T-cell (primary cell): ENCODE measurements at regions not wholly inside any gene's neighbourhood (a gene's known extent, or its start where the extent isn't known, plus 50 kb on each side); places are given as distances from the start of the nearest gene placed in this dataset.

Experiments
- ATAC-seq, 4 experiments: fragments of 200-7000 bp in 3 of 4; fragments of 150-1000 bp in 1 of 4; cut with Tn5 transposase; replicated peaks in 1 of 4; 1 replicate in 3 of 4; 2 replicates in 1 of 4; pipeline ENCODE4 v1.10.0; 2021; ENCODE audit warnings: moderate library complexity in 3 of 4, mild to moderate bottlenecking in 2 of 4, moderate number of reproducible peaks in 1 of 4
- CTCF ChIA-PET, 2 donors: fragments of 300-600 bp; sonication (Branson Sonifier 250); formaldehyde crosslinking; loops; one replicate each; lab custom pipeline; 2022; ENCODE audit warnings: antibody characterized with exemption in 2 of 2; lab: Charles Lee
- POLR2A ChIA-PET, 2 donors: fragments of 300-600 bp; sonication (Branson Sonifier 250); formaldehyde crosslinking; loops; one replicate each; lab custom pipeline; 2022; ENCODE audit warnings: antibody characterized with exemption in 2 of 2; lab: Charles Lee
- DNase-seq, 35 experiments: peaks; one replicate each; pipeline versions ENCODE4 v3.0.0 to v3.0.0-alpha.2; 2013 to 2023
- H3K27ac ChIP-seq: one replicate; pipeline ENCODE4 v1.5.1; 2013; ENCODE audit warnings: low read length
- H3K27me3 ChIP-seq, 2 experiments: replicated peaks in 1 of 2; 1 replicate in 1 of 2; 2 replicates in 1 of 2; pipeline versions ENCODE4 v1.6.1 to v1.7.0; 2013; ENCODE audit warnings: low read length in 1 of 2, mixed read lengths in 1 of 2; ENCODE audit not compliant: control insufficient read depth in 2 of 2, insufficient read depth in 2 of 2; ENCODE audit errors: extremely low read depth in 1 of 2
- H3K36me3 ChIP-seq, 2 donors: 1 replicate in 1 of 2; 2 replicates in 1 of 2; pipeline versions ENCODE4 v1.6.1 to v1.7.0; 2013; ENCODE audit warnings: low read length in 1 of 2; ENCODE audit not compliant: control insufficient read depth in 2 of 2, insufficient read depth in 1 of 2; ENCODE audit errors: extremely low read depth in 1 of 2
- H3K4me1 ChIP-seq, 2 experiments: 1 replicate in 1 of 2; 2 replicates in 1 of 2; pipeline versions ENCODE4 v1.6.1 to v1.7.0; 2013; ENCODE audit warnings: low read length in 2 of 2, mixed read lengths in 1 of 2; ENCODE audit not compliant: insufficient read depth in 2 of 2, control insufficient read depth in 1 of 2; ENCODE audit errors: extremely low read depth in 1 of 2
- H3K4me3 ChIP-seq, 2 donors: 1 replicate in 1 of 2; 2 replicates in 1 of 2; pipeline versions ENCODE4 v1.5.1 to v1.7.0; 2013; ENCODE audit warnings: mild to moderate bottlenecking in 2 of 2, low read length in 1 of 2, moderate library complexity in 1 of 2; ENCODE audit not compliant: control insufficient read depth in 1 of 2; ENCODE audit errors: extremely low read depth in 1 of 2
- H3K9me3 ChIP-seq: 2 replicates; pipeline ENCODE4 v1.7.0; 2013
- H3K27ac Mint-ChIP-seq, 2 donors: one replicate each; pipeline ENCODE4 v1.8.0; 2020 to 2021; ENCODE audit warnings: mild to moderate bottlenecking in 2 of 2, mixed read lengths in 2 of 2
- H3K27me3 Mint-ChIP-seq, 2 donors: one replicate each; pipeline ENCODE4 v1.8.0; 2021 to 2022; ENCODE audit warnings: mixed read lengths in 2 of 2
- H3K36me3 Mint-ChIP-seq: one replicate; pipeline ENCODE4 v1.8.0; 2021; ENCODE audit warnings: mixed read lengths
- H3K4me1 Mint-ChIP-seq, 3 donors: one replicate each; pipeline ENCODE4 v1.8.0; 2020 to 2022; ENCODE audit warnings: mixed read lengths in 3 of 3, mild to moderate bottlenecking in 1 of 3
- H3K4me3 Mint-ChIP-seq, 3 donors: one replicate each; pipeline ENCODE4 v1.8.0; 2020 to 2022; ENCODE audit warnings: mild to moderate bottlenecking in 3 of 3, mixed read lengths in 3 of 3, moderate library complexity in 3 of 3
- H3K9me3 Mint-ChIP-seq, 3 donors: one replicate each; pipeline ENCODE4 v1.8.0; 2020 to 2022; ENCODE audit warnings: mixed read lengths in 3 of 3
- WGBS: methylation state at CpG from one replicate; pipeline ENCODE4 v1.1.5; 2013; ENCODE audit warnings: missing lambda C conversion rate; ENCODE audit not compliant: insufficient coverage; 5-methylcytosine and 5-hydroxymethylcytosine counted together

DNA sequence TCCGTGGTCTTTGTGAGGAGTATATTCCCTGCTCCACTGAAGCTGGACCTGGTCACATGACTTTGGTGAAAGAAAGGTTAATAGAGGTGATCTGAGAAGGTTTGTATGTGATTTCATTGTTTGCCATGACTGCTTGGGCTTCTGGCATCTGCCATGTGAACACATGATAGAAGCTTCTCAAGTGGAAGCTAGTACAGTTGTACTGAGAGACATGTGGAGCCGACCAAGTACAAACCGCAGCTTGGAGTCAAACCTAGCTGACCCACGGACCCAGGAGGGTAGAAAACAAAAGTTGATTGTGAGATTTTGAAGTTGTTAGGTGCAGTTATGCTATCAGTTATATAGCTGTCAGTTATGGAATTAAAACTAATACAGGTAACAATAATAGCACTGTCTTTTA lies 140.4 kb downstream of the CARTPT start:
- CTCF ChIA-PET = interaction anchor here (0.5 to 0.7 kb wide), 2 partner anchors 45 to 74 kb away, joined by 3 to 4 read pairs; no protein-coding TSS in a partner anchor
- Histone ChIP-seq H3K9me3 (no peaks in the 10 kb centered on the region), H3K27ac (no peak overlapping the region), H3K4me3 (no peak overlapping the region), H3K36me3 (no peaks in the 10 kb centered on the region), H3K27me3 (peaks cover 0 to 8% of the 10 kb centered on the region in 2 experiments), H3K4me1 (no peaks in the 10 kb centered on the region)
- Mint-ChIP-seq H3K4me1 (no peaks in the 10 kb centered on the region), H3K27me3 (peaks cover 12 to 28% of the 10 kb centered on the region in 2 donors), H3K4me3 (no peak overlapping the region), H3K36me3 (no peaks in the 10 kb centered on the region), H3K9me3 (peaks cover 13 to 24% (median 21%) of the 10 kb centered on the region in 3 donors), H3K27ac (no peak overlapping the region)
- DNase-seq (no peak), ATAC-seq (no peak)
- WGBS = 80% methylated on average over 2 of the region's 4 CpGs
- POLR2A ChIA-PET = no interaction called here

DNA sequence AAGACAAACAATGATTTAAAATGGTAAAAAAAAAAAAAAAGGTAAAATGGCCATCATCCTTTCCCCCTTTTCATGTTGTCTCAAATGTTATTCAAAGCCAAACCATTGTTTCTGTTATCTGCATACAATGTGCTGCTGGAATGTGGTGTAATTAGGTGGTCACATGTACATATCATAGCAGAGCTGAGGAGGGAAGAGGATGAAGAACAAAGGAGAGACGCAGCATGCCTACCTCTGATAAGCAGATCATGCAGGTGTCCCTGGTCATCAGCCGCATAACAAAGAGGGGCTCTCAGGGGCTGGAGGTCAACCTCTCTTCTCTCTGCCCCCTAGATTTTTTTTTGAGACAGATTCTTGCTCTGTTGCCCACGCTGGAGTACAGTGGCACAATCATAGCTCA lies 141.0 kb downstream of the CARTPT start:
- Mint-ChIP-seq H3K27me3 (peaks cover 13 to 29% of the 10 kb centered on the region in 2 donors), H3K4me1 (no peaks in the 10 kb centered on the region), H3K9me3 (peaks cover 13 to 23% (median 17%) of the 10 kb centered on the region in 3 donors), H3K27ac (no peak overlapping the region), H3K4me3 (no peak overlapping the region), H3K36me3 (no peaks in the 10 kb centered on the region)
- Histone ChIP-seq H3K4me1 (no peaks in the 10 kb centered on the region), H3K27ac (no peak overlapping the region), H3K9me3 (no peaks in the 10 kb centered on the region), H3K4me3 (no peak overlapping the region), H3K27me3 (peaks cover 0 to 9% of the 10 kb centered on the region in 2 experiments), H3K36me3 (no peaks in the 10 kb centered on the region)
- CTCF ChIA-PET = interaction anchor here in 1 of 2 donors (0.7 kb wide), 1 partner anchor 73 kb away, joined by 4 read pairs; no protein-coding TSS in a partner anchor
- DNase-seq = no peak
- 38% methylated on average over 1 of the region's 3 CpGs for WGBS
- no peak for ATAC-seq
- POLR2A ChIA-PET = no interaction called here

DNA sequence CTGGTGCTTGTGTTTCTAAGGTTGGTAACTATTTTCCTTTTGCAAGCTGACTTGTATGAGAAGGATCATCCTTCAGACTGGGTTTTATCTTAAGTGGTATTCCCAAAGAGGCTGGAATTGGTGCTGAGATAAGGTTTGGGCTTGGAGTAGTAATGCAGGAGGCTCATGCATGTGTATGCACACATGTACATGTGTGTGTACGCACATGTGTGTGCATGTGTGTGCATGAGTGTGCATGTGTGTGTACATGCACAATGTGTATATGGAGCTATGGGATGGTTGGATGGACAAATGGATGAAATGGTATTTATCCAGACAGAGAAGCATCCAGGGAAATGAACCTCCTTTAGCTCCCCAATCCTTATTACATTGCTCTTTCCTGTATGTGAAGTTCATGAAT lies 142.6 kb downstream of the CARTPT start:
- ATAC-seq = no peak

DNA sequence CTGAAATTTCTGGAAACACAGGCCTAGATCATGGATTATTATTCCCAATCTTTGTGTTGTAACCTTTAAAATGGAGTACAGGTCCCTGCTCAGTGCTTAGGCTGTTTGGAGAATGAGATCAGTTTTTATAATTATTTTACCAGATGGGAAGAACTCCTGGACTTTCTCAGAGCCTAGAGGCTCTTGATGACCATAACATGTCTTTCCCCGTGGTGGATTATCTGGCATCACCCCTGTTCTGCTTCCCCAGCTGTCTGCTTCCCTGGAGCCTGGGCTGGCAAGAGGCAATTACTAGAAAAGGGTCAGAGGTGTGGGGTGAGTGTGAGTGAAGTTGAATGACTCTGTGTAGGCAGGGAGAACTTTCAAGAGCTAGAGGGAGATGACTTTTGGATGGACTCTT lies 143.0 kb downstream of the CARTPT start:
- no peak overlapping the region for H3K4me3 ChIP-seq
- no peaks in the 10 kb centered on the region for H3K9me3 ChIP-seq
- H3K36me3 Mint-ChIP-seq = no peaks in the 10 kb centered on the region
- H3K27me3 ChIP-seq = peaks cover 0 to 11% of the 10 kb centered on the region in 2 experiments
- no peak overlapping the region for H3K27ac ChIP-seq
- no CpG with 5 or more reads among the region's 1 CpG for WGBS
- peaks cover 3 to 9% (median 4%) of the 10 kb centered on the region in 3 donors for H3K9me3 Mint-ChIP-seq
- ChIA-PET POLR2A (no interaction called here), CTCF (interaction anchor here in 1 of 2 donors (0.6 kb wide), 1 partner anchor 43 kb away, joined by 3 read pairs; no protein-coding TSS in a partner anchor)
- H3K4me3 Mint-ChIP-seq = no peak overlapping the region
- H3K4me1 ChIP-seq = no peaks in the 10 kb centered on the region
- H3K4me1 Mint-ChIP-seq = no peaks in the 10 kb centered on the region
- no peak for ATAC-seq
- no peak overlapping the region for H3K27ac Mint-ChIP-seq
- H3K36me3 ChIP-seq = no peaks in the 10 kb centered on the region
- peaks cover 22 to 31% of the 10 kb centered on the region in 2 donors for H3K27me3 Mint-ChIP-seq
- no peak for DNase-seq

More for the DNA sequence above, 142.6 kb downstream of the CARTPT start:
- Histone ChIP-seq H3K27me3 (peaks cover 0 to 11% of the 10 kb centered on the region in 2 experiments), H3K9me3 (no peaks in the 10 kb centered on the region), H3K4me3 (no peak overlapping the region), H3K4me1 (no peaks in the 10 kb centered on the region), H3K36me3 (no peaks in the 10 kb centered on the region), H3K27ac (no peak overlapping the region)
- no peak for DNase-seq
- Mint-ChIP-seq H3K4me1 (no peaks in the 10 kb centered on the region), H3K27ac (no peak overlapping the region), H3K27me3 (peaks cover 20 to 31% of the 10 kb centered on the region in 2 donors), H3K4me3 (no peak overlapping the region), H3K9me3 (peaks cover 6 to 12% (median 7%) of the 10 kb centered on the region in 3 donors), H3K36me3 (no peaks in the 10 kb centered on the region)
- ChIA-PET CTCF (interaction anchor here in 1 of 2 donors (0.6 kb wide), 1 partner anchor 42 kb away, joined by 3 read pairs; no protein-coding TSS in a partner anchor), POLR2A (no interaction called here)
- WGBS = no CpG with 5 or more reads among the region's 1 CpG

DNA sequence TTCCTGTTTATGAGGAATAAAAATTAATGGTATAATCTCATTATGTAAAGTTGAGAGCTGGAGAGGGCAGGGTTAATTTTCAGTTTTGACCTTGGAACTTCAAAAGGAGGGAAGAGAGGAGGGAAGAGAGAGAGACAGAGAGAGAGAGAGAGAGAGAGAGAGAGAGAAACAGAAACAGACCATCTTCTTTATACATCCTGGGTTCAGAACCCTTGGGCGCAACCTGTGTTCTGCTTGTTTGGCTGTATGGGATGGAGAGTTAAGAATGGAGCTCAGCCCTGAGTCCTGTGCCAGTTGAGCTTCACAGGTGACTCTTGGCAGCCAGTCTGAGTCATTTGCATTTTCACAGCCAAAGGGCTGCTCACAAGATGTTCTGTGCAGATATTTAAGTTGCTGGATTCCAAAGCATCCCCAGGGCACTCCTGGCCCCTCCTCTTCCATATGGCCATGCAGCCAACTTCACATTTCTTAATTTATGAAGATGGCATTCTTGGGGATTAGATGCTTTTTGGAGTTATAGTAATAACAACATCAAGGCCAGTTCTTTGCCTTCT lies 143.5 kb downstream of the CARTPT start:
- Mint-ChIP-seq H3K27ac (no peak overlapping the region), H3K4me3 (no peak overlapping the region), H3K4me1 (no peaks in the 10 kb centered on the region), H3K36me3 (no peaks in the 10 kb centered on the region), H3K9me3 (peaks cover 3 to 7% (median 4%) of the 10 kb centered on the region in 3 donors), H3K27me3 (peaks cover 22 to 31% of the 10 kb centered on the region in 2 donors)
- no CpG with 5 or more reads among the region's 1 CpG for WGBS
- ChIA-PET POLR2A (no interaction called here), CTCF (interaction anchor here in 1 of 2 donors (0.6 kb wide), 1 partner anchor 43 kb away, joined by 3 read pairs; no protein-coding TSS in a partner anchor)
- ATAC-seq (no peak), DNase-seq (no peak)
- H3K27me3 ChIP-seq = peaks cover 0 to 11% of the 10 kb centered on the region in 2 experiments
- no peaks in the 10 kb centered on the region for H3K36me3 ChIP-seq
- no peak overlapping the region for H3K27ac ChIP-seq
- H3K9me3 ChIP-seq = no peaks in the 10 kb centered on the region
- no peaks in the 10 kb centered on the region for H3K4me1 ChIP-seq
- H3K4me3 ChIP-seq = no peak overlapping the region

DNA sequence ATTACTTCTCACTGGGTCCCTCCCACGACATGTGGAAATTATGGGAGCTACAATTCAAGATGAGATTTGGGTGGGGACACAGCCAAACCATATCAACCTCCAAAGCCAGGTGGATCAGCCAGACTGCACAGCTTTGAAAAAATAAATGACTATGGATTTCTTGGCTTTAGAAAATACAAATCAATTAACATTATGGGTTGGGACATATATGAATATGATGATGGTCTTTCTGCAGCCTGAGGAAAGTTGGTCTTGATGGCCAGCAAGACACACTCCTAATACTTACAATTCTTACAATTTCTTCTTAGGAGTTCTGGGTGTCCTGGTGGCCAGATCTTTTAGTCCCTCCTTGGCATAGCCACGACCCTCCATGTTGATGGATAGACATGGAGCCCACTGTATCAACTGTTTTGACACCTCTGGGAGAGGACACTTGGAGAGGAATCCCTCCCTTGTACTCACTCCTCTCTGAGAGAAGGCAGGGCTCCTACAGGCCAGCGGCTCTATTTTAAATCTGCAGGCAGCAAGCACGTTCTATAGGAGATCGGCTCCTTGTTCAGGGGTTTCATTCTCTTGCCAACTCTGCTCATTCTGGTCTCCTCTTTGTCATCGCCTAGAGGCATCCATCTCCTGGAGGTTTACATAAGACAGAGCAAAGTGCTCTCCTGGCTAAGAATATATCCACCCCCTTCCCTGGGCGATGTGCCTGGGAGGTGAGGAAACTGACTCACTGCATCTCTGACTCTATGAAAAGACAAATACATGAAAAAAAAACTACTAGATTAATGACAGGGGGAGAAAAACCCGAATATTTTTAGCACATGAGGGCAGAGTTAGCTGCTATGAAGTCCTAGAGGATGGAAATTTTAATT lies 145.9 kb downstream of the CARTPT start:
- H3K4me3 Mint-ChIP-seq = no peak overlapping the region
- DNase-seq = no peak
- ATAC-seq = no peak
- ChIA-PET POLR2A (no interaction called here), CTCF (no interaction called here)
- peaks cover 29 to 32% of the 10 kb centered on the region in 2 donors for H3K27me3 Mint-ChIP-seq
- H3K27ac ChIP-seq = no peak overlapping the region
- no peak overlapping the region for H3K27ac Mint-ChIP-seq
- no peaks in the 10 kb centered on the region for H3K36me3 Mint-ChIP-seq
- no peaks in the 10 kb centered on the region for H3K4me1 ChIP-seq
- H3K9me3 ChIP-seq = no peaks in the 10 kb centered on the region
- H3K27me3 ChIP-seq = peaks cover 0 to 11% of the 10 kb centered on the region in 2 experiments
- H3K4me1 Mint-ChIP-seq = no peaks in the 10 kb centered on the region
- no peak overlapping the region for H3K4me3 ChIP-seq
- no peaks in the 10 kb centered on the region for H3K36me3 ChIP-seq
- 69% methylated on average over 3 of the region's 8 CpGs for WGBS
- peaks cover 0 to 2% (median 2%) of the 10 kb centered on the region in 3 donors for H3K9me3 Mint-ChIP-seq
